HG03103 (cell line): ENCODE measurements at regions not wholly inside any gene's neighbourhood (a gene's known extent, or its start where the extent isn't known, plus 50 kb on each side); places are given as distances from the start of the nearest gene placed in this dataset.

Experiments
- ATAC-seq: cut with Tn5 transposase; IDR thresholded peaks from one replicate; pipeline ENCODE4 v1.9.1; 2021; ENCODE audit warnings: low read depth; ENCODE audit not compliant: unreplicated experiment

GRCh38 chr4:79492148-79492547 lies 84.1 kb upstream of the GK2 start:
- ATAC-seq, result no peak

GRCh38 chr4:79489506-79489905 lies 81.5 kb upstream of the GK2 start:
- no peak for ATAC-seq

DNA sequence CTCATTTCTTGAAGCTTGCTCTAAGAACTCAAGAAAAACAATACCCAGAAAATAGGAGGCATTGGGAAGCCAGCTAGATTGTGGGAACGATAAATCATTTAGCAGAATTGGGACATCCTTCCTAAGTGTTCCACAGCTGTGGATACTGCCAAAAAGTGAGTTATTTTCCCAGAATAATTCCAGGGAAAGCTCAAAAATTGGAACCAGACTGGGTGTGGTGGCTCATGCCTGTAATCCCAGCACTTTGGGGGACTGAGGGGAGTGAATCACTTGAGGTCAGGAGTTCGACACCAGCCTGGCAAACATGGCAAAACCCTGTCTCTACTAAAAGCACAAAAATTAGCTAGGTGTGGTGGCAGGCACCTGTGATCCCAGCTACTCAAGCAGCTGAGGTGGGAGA lies 68.2 kb upstream of the GK2 start:
- no peak for ATAC-seq

GRCh38 chr4:79473439-79473724 lies 65.4 kb upstream of the GK2 start:
- ATAC-seq, result no peak

DNA sequence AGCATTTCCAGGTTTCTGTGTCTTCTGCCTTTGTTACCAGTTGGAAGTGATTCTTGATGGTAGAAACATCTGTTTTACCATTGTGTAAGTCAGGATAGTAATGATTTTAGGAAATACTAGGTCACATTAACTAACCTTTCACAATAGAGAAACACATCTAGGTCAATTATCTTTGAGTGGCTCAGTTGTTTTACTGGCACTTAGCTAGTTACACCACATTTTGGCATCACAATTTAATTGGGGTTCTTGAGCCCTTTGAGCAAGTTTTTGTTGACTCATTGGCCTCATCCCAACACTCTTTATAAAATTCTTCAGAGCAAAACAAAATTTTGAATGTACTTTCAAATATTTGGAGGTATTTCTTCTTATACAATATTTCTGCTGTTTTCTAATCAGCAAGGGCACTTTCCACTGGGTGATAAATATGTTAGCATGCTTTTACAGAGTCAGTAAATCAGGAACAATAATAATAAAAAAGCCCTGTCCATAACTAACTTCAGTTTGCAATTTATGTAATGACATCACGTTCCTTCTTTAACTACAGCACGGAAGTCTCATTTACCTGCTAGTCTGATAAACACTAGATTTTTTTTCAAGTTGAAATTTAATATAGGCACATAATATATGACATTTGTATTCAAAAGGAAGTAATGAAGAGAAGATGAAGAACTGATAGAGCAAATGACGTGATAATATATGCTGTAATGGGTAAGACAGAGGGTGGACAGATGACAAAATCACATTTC lies 64.8 kb upstream of the GK2 start:
- ATAC-seq, result no peak

GRCh38 chr4:79472036-79472435 lies 64.0 kb upstream of the GK2 start:
- ATAC-seq, result no peak

DNA sequence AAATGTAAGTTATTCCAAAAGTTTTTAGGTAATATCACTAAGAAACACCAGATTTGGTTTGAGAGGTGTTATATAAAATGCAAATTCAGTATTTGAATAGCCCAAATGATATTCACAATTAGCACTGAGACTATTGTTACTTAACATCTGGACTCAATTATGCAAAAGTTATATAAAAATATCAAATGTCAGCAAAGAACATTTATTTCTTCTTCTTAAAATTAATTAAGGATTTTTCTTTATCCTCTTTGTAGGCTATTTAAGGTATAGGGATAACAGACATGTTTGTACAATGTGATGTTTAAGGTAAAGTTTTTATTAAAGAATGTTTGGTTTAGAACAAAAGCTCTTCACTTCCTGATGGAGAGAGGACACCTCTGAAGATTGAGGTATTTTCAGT lies 63.3 kb upstream of the GK2 start:
- no peak for ATAC-seq

DNA sequence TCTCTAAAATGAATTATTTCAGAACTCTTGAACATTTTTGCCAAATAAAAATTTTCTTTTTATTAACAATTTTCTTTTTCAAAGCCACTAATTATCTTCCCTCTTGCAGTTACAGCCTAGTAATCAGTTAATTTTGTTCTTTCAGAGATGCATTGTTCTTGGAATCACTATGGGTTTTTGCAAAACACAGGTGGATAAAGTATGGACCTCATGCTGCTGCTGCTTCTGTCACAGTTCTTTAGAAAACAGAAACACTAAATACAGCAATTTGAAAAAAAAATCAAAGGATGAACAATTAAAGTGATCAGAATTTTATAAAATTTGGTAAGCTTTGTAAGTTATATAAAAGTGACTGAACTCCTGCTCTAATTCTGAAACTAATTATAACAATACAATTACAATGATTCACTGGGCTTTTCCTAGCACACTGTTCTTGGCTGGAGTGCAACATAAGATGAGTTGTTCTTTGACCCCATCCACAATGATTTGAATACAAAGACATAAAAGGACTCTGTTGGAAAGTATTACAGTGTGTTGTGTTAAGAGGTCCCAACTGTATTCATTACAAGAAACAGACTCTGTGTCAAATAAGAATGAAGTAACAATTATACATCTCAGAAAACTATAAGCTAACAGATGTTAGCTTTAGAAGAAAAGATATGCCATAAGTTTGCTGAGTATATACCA lies 59.4 kb upstream of the GK2 start:
- ATAC-seq, result no peak

DNA sequence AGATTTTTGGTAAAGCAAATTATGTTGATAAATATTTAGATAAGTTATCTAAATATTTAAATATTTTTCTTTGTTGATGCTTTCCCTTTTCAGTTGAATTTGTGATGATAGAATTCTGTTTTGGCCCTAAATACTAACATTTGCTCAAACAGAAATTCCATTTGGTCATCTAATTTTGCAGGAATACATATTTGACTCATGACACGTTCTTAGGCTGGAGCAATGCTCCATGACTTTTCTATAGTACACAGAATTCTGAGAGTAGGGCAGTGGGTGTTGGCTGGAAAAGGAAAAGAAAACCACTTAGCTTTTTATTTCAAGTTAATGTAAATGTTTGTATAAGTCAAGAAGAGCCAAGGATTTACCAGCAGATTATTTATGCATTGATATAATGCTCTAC lies 58.6 kb upstream of the GK2 start:
- ATAC-seq, result no peak
